ENCODE measurements at regions not wholly inside any gene's neighbourhood (a gene's known extent, or its start where the extent isn't known, plus 50 kb on each side); places are given as distances from the start of the nearest gene placed in this dataset.
A peak's percentile ranks its signal among the peaks of the same experiment; 100 is the strongest.

DNA sequence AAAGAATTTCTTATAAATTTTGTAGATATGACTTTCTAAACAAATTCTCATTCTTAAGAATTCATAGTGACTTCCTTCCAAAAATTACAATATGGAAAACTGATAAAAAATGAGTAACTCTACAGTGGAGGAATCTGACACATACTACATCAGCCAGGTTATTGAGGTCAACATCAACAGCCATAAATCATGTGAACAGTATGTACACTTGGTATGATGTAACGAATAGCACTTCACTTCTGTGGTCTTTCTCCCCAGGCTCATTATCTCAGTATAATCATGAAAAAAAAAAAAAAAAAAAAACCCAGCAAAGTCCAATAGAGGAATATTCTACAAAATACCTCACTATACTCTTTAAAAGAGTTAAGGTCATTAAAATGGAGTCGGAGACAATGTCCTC is 111.2 kb upstream of the SUCLG2 start:
- no peak for DNase-seq

GRCh38 chr3:67745296-67745695 is 90.9 kb upstream of the SUCLG2 start:
- DNase-seq: no peak

DNA sequence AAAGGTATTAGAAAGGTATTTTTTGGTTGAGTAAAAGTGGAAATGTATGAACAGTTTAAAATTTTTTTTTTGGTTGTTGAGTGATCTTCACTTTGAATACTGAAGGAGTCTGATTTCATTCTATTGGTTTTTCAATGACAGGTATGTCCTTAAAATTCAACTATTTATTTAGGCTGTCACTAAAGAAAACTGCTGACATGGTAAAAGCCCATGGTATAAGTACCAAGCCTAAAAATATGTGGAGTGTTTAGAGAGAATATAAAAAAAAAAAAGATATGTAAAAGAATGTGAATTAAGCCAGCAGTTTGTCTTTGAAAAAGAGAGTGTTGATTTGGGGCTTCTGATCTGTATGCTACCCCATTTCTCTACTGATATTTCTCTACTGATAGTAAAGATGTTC is 90.3 kb upstream of the SUCLG2 start:
- DNase-seq: no peak

DNA sequence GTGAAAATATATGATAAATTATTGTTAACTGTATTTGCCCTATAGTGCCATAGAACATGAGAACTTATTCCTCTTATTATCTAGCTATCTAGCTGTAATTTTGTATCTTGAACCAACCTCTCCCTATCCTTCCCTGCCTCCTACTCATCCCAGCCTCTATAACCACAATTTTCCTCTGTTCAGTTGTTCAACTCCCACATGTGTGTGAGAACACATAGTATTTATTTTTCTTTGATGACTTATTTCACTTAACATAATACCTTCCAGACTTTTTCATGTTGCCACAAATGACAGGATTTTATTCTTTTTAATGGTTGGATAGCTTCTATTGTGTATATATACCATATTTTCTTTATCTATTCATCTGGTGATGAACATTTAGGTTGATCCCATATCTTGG is 85.4 kb upstream of the SUCLG2 start:
- no peak for DNase-seq

- no peak for DNase-seq
Measured at GRCh38 chr3:67737906-67738865, 83.8 kb upstream of the SUCLG2 start.

- no peak for DNase-seq
Measured at GRCh38 chr3:67737140-67737539, 82.7 kb upstream of the SUCLG2 start.

GRCh38 chr3:67733269-67733950 is 79.0 kb upstream of the SUCLG2 start:
- no peak for DNase-seq

DNA sequence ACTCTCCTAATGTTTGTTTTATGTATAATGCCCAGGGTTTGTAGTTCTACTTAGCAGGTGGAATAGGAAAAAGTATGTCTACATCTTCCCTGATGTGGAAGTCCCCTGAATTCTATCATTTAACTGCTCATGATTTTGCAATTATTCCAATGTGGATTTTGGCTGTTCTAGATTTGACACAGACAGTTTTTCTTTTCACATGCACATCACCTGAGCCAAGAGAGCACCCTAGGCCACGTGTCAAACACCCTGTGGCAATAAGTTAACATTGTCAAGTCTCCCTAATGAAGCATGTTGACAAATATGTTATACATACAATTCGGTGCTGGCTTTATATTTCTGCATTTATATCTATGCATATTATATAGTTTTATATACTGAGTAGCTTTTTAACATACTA is 70.0 kb upstream of the SUCLG2 start:
- DNase-seq: no peak

DNA sequence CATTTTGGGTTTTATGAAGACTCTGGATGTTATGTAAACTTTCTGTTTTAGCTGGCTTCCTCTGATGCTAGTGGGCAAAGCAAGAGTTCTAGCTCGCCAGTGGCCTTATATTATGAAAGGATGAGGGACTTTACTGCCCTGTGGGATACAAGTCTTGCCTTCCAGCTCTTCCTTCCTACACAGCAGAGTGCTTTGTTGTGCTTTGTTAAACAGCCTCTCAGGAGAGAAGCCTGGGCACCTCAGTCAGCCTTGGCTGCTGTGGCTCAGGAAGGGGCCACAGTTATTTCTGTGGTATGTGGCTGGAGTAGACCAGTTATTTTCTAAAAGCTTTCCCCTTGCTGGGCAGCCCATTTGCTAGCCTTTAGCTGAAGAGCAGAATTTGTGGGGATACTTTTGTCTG is 69.5 kb upstream of the SUCLG2 start:
- DNase-seq: no peak

- no peak for DNase-seq
Measured at GRCh38 chr3:67719333-67719732, 64.9 kb upstream of the SUCLG2 start.

DNA sequence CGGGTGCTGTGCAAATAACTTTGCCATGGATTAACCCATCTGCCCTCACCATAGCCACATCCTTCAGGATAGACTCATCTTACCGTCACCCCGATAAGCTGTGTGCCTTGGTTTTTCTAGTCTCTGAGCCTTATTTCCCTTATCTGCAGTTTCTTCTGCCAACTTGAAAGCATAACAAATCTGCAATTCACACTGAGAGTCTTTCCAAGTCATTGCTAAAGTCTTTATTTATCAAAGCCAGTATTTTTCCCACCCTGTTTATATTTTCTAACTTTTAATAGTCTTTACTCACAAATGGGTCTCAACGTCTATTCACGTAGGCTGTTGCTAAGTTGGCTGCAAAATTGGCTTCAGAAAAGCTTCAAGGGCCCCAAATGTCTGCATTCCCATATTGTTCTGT is 61.6 kb upstream of the SUCLG2 start:
- DNase-seq: no peak

- DNase-seq: no peak
Measured at GRCh38 chr3:67713764-67714469, 59.5 kb upstream of the SUCLG2 start.

DNA sequence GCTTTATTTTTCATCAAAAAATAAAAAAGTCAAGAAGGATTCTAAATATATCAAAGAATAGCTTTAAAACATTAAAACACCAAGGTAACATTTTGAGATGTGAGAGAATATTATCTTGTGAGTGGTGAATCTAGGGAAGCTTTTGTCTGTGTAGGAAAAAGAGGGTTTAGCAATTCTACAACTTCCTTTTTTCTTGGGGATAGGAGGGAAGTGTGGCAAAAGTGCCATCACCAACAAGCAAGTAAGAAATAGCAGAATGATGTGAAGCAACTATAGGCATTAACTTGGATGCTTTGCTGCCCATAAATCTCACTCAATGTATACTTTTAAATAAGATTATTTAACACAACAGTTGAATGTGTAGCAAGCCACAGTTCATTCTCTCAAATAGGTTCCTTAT is 57.8 kb upstream of the SUCLG2 start:
- peak; percentile 42 for DNase-seq

GRCh38 chr3:67710396-67710795 is 56.0 kb upstream of the SUCLG2 start:
- DNase-seq: no peak

- DNase-seq: no peak
Measured at GRCh38 chr3:67706934-67707333, 52.5 kb upstream of the SUCLG2 start.

DNA sequence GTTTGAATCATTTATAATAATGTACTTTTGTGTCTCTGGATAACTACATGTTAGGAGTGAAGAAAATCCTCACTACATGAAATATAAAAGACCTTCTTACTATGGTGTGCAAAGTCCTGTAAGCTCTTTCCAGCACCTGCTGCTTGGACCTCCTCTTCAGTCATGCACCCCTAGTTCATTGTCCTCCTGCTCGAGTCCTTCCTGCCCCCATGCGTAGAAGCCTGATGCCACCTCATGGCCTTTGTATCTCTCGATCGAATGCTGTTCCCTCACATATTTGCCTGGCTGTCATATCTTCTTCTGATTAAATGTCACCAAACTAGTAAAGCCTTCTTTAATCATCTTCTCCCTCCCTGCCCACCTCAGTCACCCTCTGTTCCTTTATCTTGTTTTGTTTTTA is 49.9 kb upstream of the SUCLG2 start:
- DNase-seq: no peak
